Spleen (tissue), 11 donors: ENCODE measurements at regions not wholly inside any gene's neighbourhood (a gene's known extent, or its start where the extent isn't known, plus 50 kb on each side); places are given as distances from the start of the nearest gene placed in this dataset.

Experiments used
- DNase-seq: peaks from one replicate; pipeline ENCODE4 v3.0.0-alpha.2; 2020
- H3K27ac ChIP-seq, 8 donors: fragments of 200-600 bp; sonication (generic) in 7 of 8; 1 replicate in 4 of 8; 2 replicates in 4 of 8; pipeline versions ENCODE4 v1.5.0 to v1.8.0; 2016 to 2021; ENCODE audit warnings: inconsistent platforms in 4 of 8, mild to moderate bottlenecking in 4 of 8, moderate library complexity in 1 of 8
- H3K27me3 ChIP-seq, 7 donors: fragments of 200-600 bp; sonication (generic) in 6 of 7; replicated peaks in 1 of 7; 1 replicate in 4 of 7; 2 replicates in 3 of 7; pipeline versions ENCODE4 v1.5.0 to v1.8.0; 2016 to 2021; ENCODE audit warnings: inconsistent platforms in 3 of 7, mild to moderate bottlenecking in 1 of 7
- H3K36me3 ChIP-seq, 6 donors: fragments of 200-600 bp; sonication (generic) in 5 of 6; 1 replicate in 4 of 6; 2 replicates in 2 of 6; pipeline versions ENCODE4 v1.5.0 to v1.8.0; 2016 to 2021; ENCODE audit warnings: inconsistent platforms in 2 of 6
- H3K4me1 ChIP-seq, 6 donors: fragments of 200-600 bp; sonication (generic) in 5 of 6; 1 replicate in 3 of 6; 2 replicates in 3 of 6; pipeline versions ENCODE4 v1.5.0 to v1.8.0; 2016 to 2021; ENCODE audit warnings: inconsistent platforms in 3 of 6
- H3K4me3 ChIP-seq, 8 donors: fragments of 200-600 bp; sonication (generic) in 7 of 8; 1 replicate in 4 of 8; 2 replicates in 4 of 8; pipeline versions ENCODE4 v1.5.0 to v1.8.0; 2016 to 2021; ENCODE audit warnings: inconsistent platforms in 4 of 8, mild to moderate bottlenecking in 4 of 8, moderate library complexity in 2 of 8
- H3K9me3 ChIP-seq, 8 donors: fragments of 200-600 bp; sonication (generic) in 7 of 8; 1 replicate in 4 of 8; 2 replicates in 4 of 8; pipeline versions ENCODE4 v1.5.0 to v1.8.0; 2016 to 2021; ENCODE audit warnings: inconsistent platforms in 4 of 8
- CTCF ChIP-seq, 11 experiments: fragments of 200-600 bp in 7 of 11; fragments of 450-650 bp in 4 of 11; sonication (generic) in 4 of 11; IDR thresholded peaks in 8 of 11; conservative IDR thresholded peaks in 3 of 11; 1 replicate in 7 of 11; 2 replicates in 4 of 11; pipeline versions ENCODE4 v1.4.0 to v1.8.0; 2016 to 2021; ENCODE audit warnings: antibody characterized with exemption in 11 of 11, inconsistent platforms in 4 of 11, mild to moderate bottlenecking in 1 of 11
- POLR2A ChIP-seq, 3 donors: fragments of 450-650 bp; IDR thresholded peaks; one replicate each; pipeline ENCODE4 v1.5.1; 2017; ENCODE audit warnings: antibody characterized with exemption in 3 of 3, mild to moderate bottlenecking in 1 of 3
- POLR2AphosphoS5 ChIP-seq, 3 donors: sonication (generic); formaldehyde crosslinking; IDR thresholded peaks; one replicate each; pipeline ENCODE4 v1.5.1; 2017; ENCODE audit warnings: antibody characterized with exemption in 3 of 3
- WGBS, 5 donors: extraction: QIAGEN DNeasy Blood & Tissue Kit in 3 of 5; methylation state at CpG; one replicate each; pipeline versions ENCODE4 v1.1.5 to v1.1.7; 2013 to 2018; 5-methylcytosine and 5-hydroxymethylcytosine counted together
- intact Hi-C: fragments of 100-400 bp; cut with DNase I; formaldehyde crosslinking; loops from one replicate; pipeline ENCODE4 v1.15.0; 2023; ENCODE audit warnings: low total_unique reads
- donor health status: healthy with polysubstance abuse.
- donor health status: DM: no; HTN: no; CAD: no; lungs with moderate emphysema.
- donor health status: DM: no; HTN: no; CAD: no.
- donor health status: Bipolar disorder and iron deficiency.
- donor health status: healthy.
- donor health status: DM: no; HTN: no; CAD: no.
- donor health status: DM: yes; HTN: yes; CAD: no.

GRCh38 chr2:236895497-236895896 lies 190.2 kb upstream of the COPS8 start:
- Histone ChIP-seq H3K4me1 (no peaks in the 10 kb centered on the region), H3K27me3 (no peaks in the 10 kb centered on the region), H3K9me3 (peaks cover 0 to 4% (median 0%) of the 10 kb centered on the region in 8 donors), H3K27ac (no peak overlapping the region), H3K4me3 (no peak overlapping the region), H3K36me3 (no peaks in the 10 kb centered on the region)
- intact Hi-C loops = no loop called here
- no peak for DNase-seq
- TF ChIP-seq CTCF (IDR thresholded peaks at IDR 0.05 in 8 of 11, conservative IDR thresholded peaks at IDR 0.05 in 3 of 11) (no peak), POLR2A (IDR thresholded peaks at IDR 0.05) (no peak), POLR2AphosphoS5 (IDR thresholded peaks at IDR 0.05) (no peak)
- 89 to 98% (median 91%) methylated on average over 3 of the region's 3 CpGs for WGBS, 5 donors

- Histone ChIP-seq H3K4me1 (no peaks in the 10 kb centered on the region), H3K27ac (no peak overlapping the region), H3K36me3 (no peaks in the 10 kb centered on the region), H3K9me3 (no peaks in the 10 kb centered on the region), H3K4me3 (no peak overlapping the region), H3K27me3 (peaks cover 0 to 6% (median 0%) of the 10 kb centered on the region in 7 donors)
- TF ChIP-seq POLR2AphosphoS5 (IDR thresholded peaks at IDR 0.05) = no peak
- no peak for TF ChIP-seq POLR2A (IDR thresholded peaks at IDR 0.05)
- no peak for TF ChIP-seq CTCF (IDR thresholded peaks at IDR 0.05 in 8 of 11, conservative IDR thresholded peaks at IDR 0.05 in 3 of 11)
- WGBS, 5 donors = 49 to 82% (median 73%) methylated on average over 5 of the region's 5 CpGs
- no peak for DNase-seq
- intact Hi-C loops = no loop called here
Measured at GRCh38 chr2:236896688-236897087, 189.0 kb upstream of the COPS8 start.

GRCh38 chr2:236899146-236899545 lies 186.5 kb upstream of the COPS8 start:
- 89 to 93% (median 92%) methylated on average over 6 of the region's 6 CpGs for WGBS, 5 donors
- Histone ChIP-seq H3K4me3 (no peak overlapping the region), H3K27me3 (peaks cover 0 to 17% (median 0%) of the 10 kb centered on the region in 7 donors), H3K36me3 (no peaks in the 10 kb centered on the region), H3K4me1 (no peaks in the 10 kb centered on the region), H3K27ac (no peak overlapping the region), H3K9me3 (no peaks in the 10 kb centered on the region)
- DNase-seq = no peak
- intact Hi-C loops = no loop called here
- TF ChIP-seq POLR2AphosphoS5 (IDR thresholded peaks at IDR 0.05) (no peak), CTCF (IDR thresholded peaks at IDR 0.05 in 8 of 11, conservative IDR thresholded peaks at IDR 0.05 in 3 of 11) (no peak), POLR2A (IDR thresholded peaks at IDR 0.05) (no peak)

- intact Hi-C loops = no loop called here
- no peak for TF ChIP-seq CTCF (IDR thresholded peaks at IDR 0.05 in 8 of 11, conservative IDR thresholded peaks at IDR 0.05 in 3 of 11)
- no peak for TF ChIP-seq POLR2A (IDR thresholded peaks at IDR 0.05)
- TF ChIP-seq POLR2AphosphoS5 (IDR thresholded peaks at IDR 0.05) = no peak
- Histone ChIP-seq H3K4me3 (no peak overlapping the region), H3K36me3 (no peaks in the 10 kb centered on the region), H3K27ac (no peak overlapping the region), H3K27me3 (peaks cover 0 to 26% (median 0%) of the 10 kb centered on the region in 7 donors), H3K9me3 (no peaks in the 10 kb centered on the region), H3K4me1 (no peaks in the 10 kb centered on the region)
- 60 to 75% (median 62%) methylated on average over 6 of the region's 6 CpGs for WGBS, 5 donors
- no peak for DNase-seq
Measured at GRCh38 chr2:236899950-236900640, 185.6 kb upstream of the COPS8 start.
